ENCODE measurements at regions not wholly inside any gene's neighbourhood (a gene's known extent, or its start where the extent isn't known, plus 50 kb on each side); places are given as distances from the start of the nearest gene placed in this dataset.

DNA sequence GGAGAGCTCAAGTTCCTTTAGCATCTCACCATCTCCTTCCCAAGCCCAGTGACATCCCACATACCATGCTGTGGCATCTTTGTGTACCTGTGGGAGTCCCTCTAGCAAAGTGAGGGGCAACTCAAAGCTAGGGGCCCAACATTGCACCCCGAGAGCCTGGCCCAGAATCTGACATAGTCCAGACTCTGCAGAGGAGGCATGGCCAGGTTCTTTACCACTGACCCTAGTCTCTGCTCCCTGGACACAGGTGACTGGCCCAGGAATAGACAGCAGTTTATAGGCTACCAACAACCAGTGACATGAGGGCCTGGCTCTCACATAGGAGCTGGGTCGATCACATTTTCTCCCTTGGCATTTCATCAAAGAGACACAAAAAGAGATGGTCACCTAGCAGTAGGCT, 444.0 kb upstream of the ZMIZ1 start:
- no peak for DNase-seq (ENCODE audit: extremely low read depth in 1 of 2, low read depth in 1 of 2)

DNA sequence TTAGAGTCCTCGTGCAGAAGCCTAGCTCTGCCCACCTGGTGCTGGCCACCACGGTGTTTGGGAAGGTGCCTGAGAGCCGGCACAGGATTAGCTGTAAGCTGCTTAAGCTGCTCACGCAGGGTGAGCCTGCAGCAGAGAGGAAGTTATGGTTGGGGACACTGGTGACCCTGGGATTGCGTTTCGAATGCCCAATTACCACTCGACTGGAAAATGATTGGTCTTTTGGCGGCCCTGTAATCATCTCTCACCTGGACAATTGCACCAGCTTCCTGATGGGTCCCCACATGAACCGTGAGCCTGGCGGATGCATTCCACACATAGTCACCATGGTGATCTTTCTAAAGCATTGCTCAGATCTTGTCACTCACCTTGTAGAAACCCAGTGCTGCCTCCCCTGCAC, 442.3 kb upstream of the ZMIZ1 start:
- DNase-seq (ENCODE audit: extremely low read depth in 1 of 2, low read depth in 1 of 2), result no peak

DNA sequence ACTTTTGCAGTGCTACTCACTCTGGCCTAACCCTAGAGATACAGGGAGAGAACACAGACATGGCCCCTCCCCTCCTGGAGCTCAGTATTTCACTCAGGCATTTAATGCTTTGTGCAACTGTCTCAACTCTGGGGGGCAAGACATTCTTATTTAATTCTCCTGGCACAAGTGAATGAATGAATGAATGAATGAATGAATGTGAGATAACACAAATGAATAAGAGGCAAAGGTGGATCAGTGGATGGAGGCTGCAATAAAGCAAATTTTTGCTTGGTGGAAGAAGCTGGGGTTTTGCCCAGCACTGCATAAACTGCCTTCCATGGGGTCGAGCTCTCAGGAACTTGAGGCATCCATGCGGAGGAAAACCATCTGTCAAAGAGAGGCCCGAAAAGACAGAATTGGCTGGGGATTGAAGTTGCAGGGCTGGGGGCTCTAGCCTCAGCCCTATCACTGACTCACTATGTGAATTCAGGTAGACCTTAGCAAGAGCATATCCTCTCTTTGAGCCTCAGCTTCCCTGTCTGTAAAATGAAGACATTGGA, 441.4 kb upstream of the ZMIZ1 start:
- no peak for DNase-seq (ENCODE audit: extremely low read depth in 1 of 2, low read depth in 1 of 2)

DNA sequence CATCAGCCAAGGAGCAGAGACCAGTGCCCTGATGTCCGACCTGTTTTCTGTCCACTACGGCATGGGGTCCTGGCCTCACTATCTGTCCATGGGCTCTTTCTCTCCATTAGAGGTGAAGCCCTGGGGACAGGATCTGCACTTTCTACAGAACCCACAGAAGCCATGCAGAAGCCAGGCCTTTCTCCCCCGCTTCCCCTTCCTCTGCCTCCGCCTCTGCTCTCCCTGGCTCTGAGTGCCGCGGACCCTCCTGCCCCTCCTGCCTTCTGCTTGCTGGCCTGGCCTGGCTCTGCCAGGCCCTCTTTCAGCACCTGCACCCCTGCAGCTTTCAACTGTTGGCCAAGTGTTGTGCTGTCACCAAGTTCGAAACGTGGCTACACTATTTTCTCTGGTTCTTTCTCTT, 439.8 kb upstream of the ZMIZ1 start:
- no peak for DNase-seq (ENCODE audit: extremely low read depth in 1 of 2, low read depth in 1 of 2)

DNA sequence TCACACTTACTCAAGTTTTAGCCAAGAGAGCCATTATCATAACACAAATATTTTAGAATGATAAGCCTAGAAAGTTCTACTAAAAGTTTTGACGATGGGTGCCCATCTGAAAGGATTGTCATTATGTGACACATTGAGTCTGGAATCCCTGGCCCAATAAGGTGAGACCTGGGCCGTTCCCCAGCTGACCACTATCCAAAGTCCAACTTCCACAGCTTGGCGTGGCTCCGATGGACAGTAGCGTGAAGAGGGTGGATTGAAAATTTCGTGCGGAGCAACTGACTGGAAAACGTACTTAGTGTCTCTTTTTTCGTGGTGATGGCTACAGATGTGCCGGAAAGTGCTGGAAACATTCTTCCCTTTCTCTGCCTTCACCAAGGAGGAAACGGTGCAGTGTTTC, 439.0 kb upstream of the ZMIZ1 start:
- no peak for DNase-seq (ENCODE audit: extremely low read depth in 1 of 2, low read depth in 1 of 2)

DNA sequence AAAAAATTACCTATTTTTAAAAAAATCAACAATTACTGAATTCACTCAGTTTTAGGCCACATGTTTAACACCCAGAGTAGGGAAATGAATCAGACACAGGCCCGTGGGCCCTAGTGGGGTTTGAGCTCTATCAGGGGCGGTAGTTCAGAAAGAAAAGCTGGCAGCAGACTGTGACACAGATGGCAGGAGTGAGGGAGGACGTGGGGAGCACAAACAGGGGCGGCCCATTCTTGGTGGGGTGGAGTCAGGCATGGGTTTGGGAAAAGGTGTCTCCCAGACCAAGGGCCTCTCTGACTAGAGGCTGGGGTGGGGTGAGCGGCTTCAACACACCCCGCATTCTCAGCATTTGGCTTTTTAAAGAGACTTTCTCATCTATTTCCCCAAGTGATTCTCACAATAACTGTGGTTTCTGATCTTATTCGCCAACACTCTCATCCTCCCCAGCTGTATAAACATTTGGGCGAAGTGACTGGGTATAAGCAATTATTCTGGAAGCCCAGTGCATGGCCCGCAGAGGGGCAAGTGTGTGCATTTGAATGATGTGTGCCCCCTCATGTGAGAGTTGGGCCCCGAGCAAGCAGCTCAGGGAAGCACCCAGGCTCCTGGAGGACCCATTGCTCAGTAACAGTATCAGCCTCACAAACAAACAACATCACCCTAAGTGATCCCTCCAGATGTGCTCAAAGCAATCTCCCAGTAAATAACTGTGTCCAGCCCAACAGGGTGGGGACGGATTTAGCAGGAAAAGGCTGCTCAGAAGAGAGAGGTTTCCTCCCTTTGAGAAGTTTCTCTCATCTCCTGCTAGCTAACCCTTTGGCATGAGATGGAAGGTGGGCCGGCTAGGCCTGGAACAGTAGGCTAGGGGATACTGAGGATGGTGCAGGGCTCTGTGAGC, 437.6 kb upstream of the ZMIZ1 start:
- DNase-seq (ENCODE audit: extremely low read depth in 1 of 2, low read depth in 1 of 2), result no peak

DNA sequence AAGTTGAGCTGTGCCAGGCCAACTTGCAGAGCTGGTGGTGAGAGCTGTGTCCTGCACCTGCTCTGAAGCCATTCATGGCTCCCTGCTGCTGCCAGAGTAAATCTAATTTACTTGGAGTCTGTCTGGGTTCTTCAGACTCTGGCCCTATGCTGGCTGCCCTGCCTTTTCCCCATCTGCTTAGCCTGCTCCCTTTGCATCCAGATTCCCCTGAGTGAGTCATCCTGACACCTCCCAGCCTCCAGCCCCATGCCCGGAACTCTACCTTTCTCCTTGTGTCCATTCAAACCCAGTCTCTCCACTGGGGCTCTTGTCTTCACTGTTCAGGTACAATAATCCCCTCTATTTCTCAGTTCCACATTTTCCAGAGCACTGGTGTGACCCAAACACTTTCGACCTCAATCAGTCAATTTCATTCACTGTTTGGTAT, 434.4 kb upstream of the ZMIZ1 start:
- no peak for DNase-seq (ENCODE audit: extremely low read depth in 1 of 2, low read depth in 1 of 2)

DNA sequence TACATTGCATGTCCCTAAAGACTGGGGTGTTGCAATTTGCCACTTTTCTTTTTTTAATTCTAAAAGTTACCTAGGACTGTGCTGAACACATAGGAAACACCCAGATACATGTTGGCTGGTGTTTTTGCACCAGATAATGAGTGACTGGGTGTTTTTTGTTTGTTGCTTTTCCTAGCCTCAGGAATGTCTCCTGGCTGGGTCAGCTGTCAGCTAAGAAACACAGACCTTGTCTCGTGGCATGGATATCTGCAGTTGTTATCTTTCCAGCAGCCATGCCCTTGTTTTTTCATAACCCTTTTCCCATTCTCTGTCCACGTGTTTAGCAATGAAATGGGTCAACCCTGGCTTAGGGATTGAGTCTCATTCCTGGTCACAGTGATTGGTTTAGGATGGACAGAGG, 433.9 kb upstream of the ZMIZ1 start:
- DNase-seq (ENCODE audit: extremely low read depth in 1 of 2, low read depth in 1 of 2), result no peak

DNA sequence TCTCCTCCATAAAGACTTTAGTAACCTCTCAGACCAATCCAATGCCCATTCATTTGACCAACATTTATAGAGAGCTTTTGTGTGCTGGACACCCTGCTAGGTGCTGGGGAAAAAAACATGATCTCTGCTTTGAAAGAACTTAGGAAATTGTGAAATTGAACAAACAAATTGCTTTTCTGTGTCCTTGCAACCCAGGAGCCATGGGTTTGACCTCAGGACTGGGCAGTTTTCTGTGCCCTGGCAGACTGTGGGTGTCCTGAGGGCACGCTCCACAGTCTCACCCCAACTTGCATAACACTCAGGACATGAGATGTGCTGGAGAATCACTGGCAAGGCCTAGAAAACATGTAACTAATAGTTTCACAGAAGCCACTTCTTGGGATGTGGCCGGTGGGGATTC, 429.1 kb upstream of the ZMIZ1 start:
- DNase-seq (ENCODE audit: extremely low read depth in 1 of 2, low read depth in 1 of 2), result no peak

DNA sequence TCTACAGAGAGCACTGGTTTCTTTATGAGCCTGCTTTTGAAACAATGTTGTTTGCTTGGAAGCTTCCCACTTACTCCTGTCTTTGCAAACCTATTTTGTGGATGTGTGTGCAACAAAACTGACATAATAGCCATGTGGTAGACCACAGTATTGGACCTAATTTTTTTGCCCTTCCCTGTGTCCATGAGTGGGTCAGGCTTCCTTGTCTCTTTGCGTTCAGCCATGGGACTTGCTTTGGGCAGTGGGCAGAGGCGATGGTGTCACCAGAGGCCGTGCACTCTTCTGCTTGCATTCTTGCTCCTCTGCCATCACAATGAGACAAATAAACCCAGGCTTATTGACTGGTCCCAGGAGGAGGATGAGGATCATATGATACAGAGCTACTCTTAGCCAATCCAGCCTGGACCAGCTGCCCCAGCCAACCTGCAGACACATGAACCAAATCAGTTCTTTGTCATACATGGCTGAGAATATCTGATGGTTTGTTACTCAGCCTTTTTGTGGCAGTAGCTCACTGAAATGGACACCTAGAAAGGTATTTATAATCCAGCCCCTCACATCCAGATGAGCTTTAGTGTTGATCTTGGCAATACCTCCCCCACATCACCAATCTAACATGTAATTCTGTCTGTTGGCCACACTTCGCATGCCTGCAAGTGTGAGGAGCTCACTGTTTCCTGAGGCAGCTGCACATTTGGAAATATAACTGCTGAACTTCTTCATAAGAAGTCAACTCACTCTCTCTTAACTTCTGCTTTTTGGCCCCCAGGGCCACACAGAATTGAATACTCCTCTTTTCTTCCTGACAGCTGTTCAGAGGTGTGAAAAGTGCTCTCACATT, 427.8 kb upstream of the ZMIZ1 start:
- DNase-seq (ENCODE audit: extremely low read depth in 1 of 2, low read depth in 1 of 2), result no peak

DNA sequence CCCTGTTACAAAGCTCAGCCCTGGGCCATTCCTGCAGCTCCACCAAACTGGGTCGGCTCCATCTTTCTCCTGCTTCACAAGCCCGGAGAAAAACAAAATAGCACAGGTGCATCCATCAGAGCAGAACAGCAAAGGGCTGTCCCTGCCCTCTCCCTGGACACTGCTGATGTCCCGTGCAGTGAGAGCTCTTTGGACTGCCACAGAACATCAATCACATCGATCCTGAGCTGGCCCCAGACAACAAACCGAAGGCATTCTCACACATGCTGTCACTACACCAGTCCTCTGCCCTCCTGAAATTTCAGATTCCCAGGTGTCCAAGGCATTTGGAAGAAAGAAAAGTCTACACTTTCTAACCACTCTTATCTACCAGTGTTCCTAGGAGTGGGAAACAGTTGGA, 427.1 kb upstream of the ZMIZ1 start:
- no peak for DNase-seq (ENCODE audit: extremely low read depth in 1 of 2, low read depth in 1 of 2)

DNA sequence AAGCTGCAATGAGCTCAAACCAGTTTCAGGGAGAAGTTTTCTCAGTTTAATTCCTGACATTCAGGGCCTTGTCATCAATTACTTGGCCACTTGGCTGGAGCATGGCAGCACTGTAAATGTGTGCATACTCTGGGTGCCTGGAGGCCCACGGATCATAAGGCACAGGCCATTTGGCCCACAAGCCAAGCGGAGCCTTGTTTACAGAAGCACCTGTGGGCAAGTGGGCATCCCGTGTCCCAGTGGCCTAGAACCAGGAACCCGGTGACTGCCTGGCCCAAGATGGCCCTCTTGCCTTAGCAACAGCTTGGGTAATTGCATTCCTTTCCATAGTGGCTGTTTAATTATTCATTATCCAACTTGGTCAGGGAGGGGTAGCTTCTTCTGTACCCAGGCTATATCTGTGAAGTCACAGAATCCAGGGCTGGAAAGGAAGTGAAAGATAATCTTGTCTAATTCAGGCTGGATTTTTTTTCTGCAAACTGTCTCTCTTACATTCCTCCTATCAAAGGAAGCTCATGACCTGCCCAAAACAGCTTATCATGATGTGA, 426.4 kb upstream of the ZMIZ1 start:
- DNase-seq (ENCODE audit: extremely low read depth in 1 of 2, low read depth in 1 of 2), result no peak

DNA sequence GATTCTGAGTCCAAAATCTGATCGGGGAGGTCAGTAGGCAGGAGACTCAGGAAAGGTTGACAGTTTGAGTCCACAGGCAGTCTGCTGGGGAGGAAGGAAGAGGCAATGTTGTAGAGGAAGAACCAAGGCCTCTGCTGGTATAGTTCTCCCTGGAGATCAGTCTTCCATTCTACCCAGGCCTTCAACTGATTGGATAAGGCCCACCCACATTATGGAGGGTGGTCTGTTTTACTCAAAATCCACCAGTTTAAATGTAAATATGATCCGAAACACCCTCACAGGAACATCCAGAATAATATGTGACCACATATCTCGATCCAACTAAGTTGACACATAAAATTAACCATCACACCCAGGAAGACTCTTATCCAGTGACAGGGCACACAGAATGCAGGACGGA, 425.3 kb upstream of the ZMIZ1 start:
- DNase-seq (ENCODE audit: extremely low read depth in 1 of 2, low read depth in 1 of 2), result no peak

DNA sequence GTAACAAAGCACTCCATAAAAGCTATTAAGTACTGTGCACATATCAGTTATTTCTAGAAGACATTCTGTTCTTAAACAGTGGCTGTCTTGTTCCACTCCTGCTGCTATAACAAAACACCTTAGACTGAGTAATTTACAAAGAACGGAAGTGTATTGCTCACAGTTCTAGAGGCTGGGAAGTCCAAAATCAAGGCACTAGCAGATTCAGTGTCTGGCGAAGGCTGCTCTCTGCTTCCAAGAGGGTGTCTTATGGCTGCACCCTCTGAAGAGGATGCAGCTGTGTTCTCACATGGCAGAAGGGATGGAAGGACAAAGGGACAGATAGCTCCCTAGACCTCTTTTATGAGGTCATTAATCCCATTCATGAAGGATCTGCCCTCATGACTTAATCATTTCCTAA, 424.2 kb upstream of the ZMIZ1 start:
- DNase-seq (ENCODE audit: extremely low read depth in 1 of 2, low read depth in 1 of 2), result no peak

DNA sequence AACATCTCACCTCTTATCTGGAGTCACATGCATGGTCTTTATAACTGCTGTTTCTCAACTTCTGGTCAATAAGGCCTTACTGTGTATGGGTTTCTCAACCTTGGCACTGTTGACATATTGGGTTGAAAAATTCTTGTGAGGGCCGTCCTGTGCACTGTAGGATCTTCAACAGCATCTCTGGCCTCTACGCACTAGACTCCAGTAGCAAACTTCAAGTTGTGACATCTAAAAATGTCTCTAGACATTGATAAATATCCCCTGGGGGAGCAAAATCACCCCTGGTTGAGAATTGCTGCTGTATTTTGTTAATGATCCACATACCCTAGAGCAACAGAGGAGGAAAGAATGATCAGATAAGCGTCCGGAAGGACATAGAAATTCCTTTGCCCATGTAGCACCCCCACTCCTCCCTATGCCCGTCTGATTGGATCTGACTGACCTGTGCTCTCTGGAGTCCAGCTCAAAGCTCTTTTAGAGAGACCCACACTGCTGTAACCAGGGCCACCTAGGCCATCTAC, 423.5 kb upstream of the ZMIZ1 start:
- no peak for DNase-seq (ENCODE audit: extremely low read depth in 1 of 2, low read depth in 1 of 2)

DNA sequence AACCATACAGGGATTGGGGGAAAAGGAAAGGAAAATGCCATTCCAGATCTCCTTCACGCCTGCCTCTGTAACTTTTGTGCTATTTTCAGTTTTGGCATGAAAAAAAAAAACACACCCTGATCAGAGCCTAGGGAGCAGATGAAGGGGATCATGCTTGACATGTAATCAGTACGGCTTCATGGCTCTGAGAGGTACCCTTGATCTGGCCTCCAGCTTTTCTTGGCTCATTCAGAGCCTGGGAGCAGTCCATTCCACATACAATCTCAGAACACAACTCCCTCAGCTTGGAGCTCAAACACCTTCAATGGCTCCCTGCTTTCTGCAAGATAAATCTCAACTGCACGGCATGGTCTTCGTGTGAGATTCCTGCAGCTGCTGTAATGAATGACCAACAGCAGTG, 422.8 kb upstream of the ZMIZ1 start:
- DNase-seq (ENCODE audit: extremely low read depth in 1 of 2, low read depth in 1 of 2), result no peak

DNA sequence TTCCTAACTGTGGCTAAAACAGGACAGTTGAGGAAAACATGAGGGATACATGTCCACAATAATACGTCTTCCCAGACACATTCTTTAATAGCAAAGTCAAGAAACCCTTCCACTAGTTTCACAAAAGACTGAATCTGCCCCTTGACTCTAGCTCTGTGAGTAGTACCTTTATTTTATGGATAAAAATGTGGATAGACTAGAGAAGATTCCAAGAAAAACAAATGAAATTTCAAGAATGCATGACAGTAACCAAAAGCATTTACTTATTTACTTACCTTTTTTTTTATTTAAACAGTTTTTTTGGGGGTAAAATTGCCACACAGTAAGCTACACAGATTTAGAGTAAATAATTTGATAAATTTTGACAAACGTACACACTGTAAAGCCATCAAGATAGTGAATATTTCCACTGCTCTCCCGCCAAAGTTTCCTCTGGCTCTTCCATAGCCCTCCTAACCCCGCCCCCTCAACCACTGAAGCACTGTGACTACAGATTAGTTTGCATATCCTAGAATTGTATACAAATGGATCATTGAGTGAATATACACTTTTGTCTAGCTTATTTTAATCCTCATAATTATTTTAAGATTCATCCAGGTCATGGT, 420.4 kb upstream of the ZMIZ1 start:
- no peak for DNase-seq (ENCODE audit: extremely low read depth in 1 of 2, low read depth in 1 of 2)

DNA sequence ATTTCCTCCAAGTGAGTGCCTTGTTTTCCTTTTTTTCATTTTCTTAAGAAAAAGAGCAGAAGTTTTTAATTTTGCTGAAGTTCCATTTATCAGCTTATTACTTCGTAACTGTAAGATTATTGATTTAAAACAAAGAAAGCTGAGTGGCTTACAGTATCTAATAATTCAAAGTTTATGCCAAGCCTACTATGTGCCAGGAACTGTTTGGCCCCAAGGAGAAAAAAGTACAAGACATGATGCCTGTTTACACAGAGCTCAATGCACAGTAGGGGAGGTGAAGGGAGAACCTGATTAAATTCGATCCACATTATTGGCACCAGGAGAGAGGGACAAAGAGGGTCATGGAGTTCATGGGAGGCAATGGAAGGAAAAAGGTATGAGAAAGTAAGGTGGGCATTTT, 419.3 kb upstream of the ZMIZ1 start:
- DNase-seq (ENCODE audit: extremely low read depth in 1 of 2, low read depth in 1 of 2), result no peak

DNA sequence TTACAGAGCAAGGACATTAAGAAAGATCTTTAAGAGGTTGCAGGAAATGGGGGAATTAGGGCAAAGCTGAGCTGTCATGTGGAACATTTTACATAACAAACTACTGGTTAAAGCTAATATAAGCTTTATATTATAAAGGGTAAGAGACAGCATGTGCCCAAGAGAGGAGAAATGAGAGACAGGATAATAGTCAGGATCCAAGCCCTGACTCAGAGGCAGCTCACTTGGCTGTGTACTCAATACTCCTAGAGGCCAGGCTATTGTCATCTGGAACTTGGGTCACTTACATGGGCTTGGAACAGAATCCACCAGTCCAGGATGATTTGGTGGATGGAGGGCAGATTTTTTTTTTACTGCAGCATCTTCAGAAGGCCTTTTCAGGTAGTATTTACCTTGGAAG, 418.6 kb upstream of the ZMIZ1 start:
- no peak for DNase-seq (ENCODE audit: extremely low read depth in 1 of 2, low read depth in 1 of 2)

DNA sequence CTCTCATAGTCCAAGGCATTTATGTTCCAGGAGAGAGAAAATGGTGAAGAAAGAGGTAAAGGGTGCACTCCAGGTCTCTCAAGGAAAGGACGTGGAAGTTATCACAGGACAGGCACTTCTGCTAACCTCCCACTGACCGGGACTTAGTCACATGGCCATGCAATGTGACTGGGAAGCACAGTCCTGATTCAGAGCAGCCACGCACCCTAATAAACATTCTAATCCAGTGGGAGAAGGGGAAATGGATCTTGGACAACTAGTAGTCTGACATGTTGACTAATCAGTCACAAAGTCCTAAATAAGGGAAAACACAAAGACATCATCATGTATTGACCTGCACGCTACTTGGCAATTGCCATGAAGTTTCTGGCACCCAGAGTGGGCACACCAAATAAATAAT, 417.5 kb upstream of the ZMIZ1 start:
- no peak for DNase-seq (ENCODE audit: extremely low read depth in 1 of 2, low read depth in 1 of 2)

DNA sequence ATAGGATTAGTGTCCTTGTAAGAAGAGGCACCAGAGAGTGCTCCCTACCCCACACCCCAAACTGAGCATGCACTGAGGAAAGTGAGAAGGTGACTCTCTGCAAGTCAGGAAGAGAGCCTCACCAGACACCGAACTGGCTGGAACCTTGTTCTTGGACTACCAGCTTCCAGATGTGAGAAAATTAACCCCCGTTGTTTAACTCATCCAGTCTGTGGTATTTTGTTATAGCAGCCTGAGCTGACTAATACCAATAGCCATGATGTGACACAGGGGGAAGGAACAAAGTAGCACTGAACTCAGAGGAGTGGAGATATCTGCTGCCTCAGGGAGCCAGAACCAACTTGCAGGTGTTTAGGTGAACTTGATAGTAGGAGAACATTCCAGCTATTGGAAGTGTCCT, 415.2 kb upstream of the ZMIZ1 start:
- DNase-seq (ENCODE audit: extremely low read depth in 1 of 2, low read depth in 1 of 2), result no peak
